Peyer's patch (tissue), 4 donors: ENCODE measurements at regions not wholly inside any gene's neighbourhood (a gene's known extent, or its start where the extent isn't known, plus 50 kb on each side); places are given as distances from the start of the nearest gene placed in this dataset.

Experiments
- POLR2A ChIP-seq, 2 donors: fragments of 450-650 bp; IDR thresholded peaks; one replicate each; pipeline ENCODE4 v1.5.1; 2017; ENCODE audit warnings: antibody characterized with exemption in 2 of 2, mild to moderate bottlenecking in 2 of 2, moderate library complexity in 2 of 2
- TF ChIP-seq, protein P1 (sequence below), 6 experiments: fragments of 450-650 bp in 4 of 6; fragments of 200-600 bp in 2 of 6; sonication (generic) in 1 of 6; IDR thresholded peaks; one replicate each; pipeline ENCODE4 v1.5.1; 2017 to 2019; ENCODE audit warnings: antibody characterized with exemption in 6 of 6, mild to moderate bottlenecking in 3 of 6, moderate library complexity in 1 of 6

DNA sequence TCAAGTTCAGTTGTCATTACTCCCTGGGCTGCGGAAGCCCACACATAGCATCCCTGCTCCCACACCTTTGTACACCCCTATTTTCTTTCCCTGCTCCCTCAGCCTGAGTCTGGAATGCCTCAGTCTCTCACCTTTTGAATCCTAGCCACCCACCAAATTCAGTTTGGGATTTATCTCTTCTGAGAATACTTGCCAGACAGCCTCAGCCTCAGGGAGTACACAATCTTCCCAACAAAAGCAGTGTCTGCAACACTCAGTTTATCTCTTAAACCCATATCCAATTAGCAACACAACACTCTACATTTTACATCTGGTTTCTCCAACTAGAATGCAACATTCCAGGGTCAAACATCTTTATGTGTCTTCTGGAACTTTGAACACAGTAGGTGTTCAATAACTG, 190.2 kb downstream of the GPAM start:
- TF ChIP-seq POLR2A (IDR thresholded peaks at IDR 0.05): no peak
- TF ChIP-seq, protein P1, sequence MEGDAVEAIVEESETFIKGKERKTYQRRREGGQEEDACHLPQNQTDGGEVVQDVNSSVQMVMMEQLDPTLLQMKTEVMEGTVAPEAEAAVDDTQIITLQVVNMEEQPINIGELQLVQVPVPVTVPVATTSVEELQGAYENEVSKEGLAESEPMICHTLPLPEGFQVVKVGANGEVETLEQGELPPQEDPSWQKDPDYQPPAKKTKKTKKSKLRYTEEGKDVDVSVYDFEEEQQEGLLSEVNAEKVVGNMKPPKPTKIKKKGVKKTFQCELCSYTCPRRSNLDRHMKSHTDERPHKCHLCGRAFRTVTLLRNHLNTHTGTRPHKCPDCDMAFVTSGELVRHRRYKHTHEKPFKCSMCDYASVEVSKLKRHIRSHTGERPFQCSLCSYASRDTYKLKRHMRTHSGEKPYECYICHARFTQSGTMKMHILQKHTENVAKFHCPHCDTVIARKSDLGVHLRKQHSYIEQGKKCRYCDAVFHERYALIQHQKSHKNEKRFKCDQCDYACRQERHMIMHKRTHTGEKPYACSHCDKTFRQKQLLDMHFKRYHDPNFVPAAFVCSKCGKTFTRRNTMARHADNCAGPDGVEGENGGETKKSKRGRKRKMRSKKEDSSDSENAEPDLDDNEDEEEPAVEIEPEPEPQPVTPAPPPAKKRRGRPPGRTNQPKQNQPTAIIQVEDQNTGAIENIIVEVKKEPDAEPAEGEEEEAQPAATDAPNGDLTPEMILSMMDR (IDR thresholded peaks at IDR 0.05): no peak
